ENCODE measurements at regions not wholly inside any gene's neighbourhood (a gene's known extent, or its start where the extent isn't known, plus 50 kb on each side); places are given as distances from the start of the nearest gene placed in this dataset.

- Histone ChIP-seq H3K9me3 (ENCODE audit: control insufficient read depth, insufficient read depth, low read depth, low read length) (no peaks in the 10 kb centered on the region), H3K27me3 (ENCODE audit: control insufficient read depth, insufficient read depth, low read length) (no peaks in the 10 kb centered on the region), H3K4me3 (ENCODE audit: low read depth in 2 of 2, low read length in 2 of 2) (no peak overlapping the region), H3K4me1 (ENCODE audit: control insufficient read depth, insufficient read depth, low read length) (no peaks in the 10 kb centered on the region), H3K36me3 (ENCODE audit: control insufficient read depth, insufficient read depth, low read length) (no peaks in the 10 kb centered on the region), H3K27ac (ENCODE audit: low read length) (no peak overlapping the region)
- POLR2A ChIA-PET: no interaction called here
- in situ Hi-C loops (cut with HindIII; ENCODE audit: low pct_unique_long_range_greater_than_20kb, low sequenced_read_pairs): no loop called here
- TF ChIP-seq TCF7L2 (IDR thresholded peaks at IDR 0.05; ENCODE audit: low read depth, low read length) (no peak), POLR2AphosphoS5 (IDR thresholded peaks at IDR 0.05; ENCODE audit: low read depth, low read length) (no peak), REST (IDR thresholded peaks at IDR 0.05; ENCODE audit: insufficient read depth in 1 of 2, low read depth in 2 of 2, low read length in 1 of 2) (no peak), CTCF (IDR thresholded peaks at IDR 0.05) (no peak), SIN3A (IDR thresholded peaks at IDR 0.05; ENCODE audit: borderline replicate concordance, insufficient read depth, low read depth, low read length) (no peak)
- DNase-seq (ENCODE audit: low read depth, low spot score) (no peak), ATAC-seq (no peak)
- intact Hi-C loops (cut with micrococcal nuclease; ENCODE audit: unreplicated experiment): no loop called here
- CTCF ChIA-PET: no interaction called here
- no TSS peak for BruUV-seq (replicated peaks)
These were observed 279.1 kb upstream of the RAG2 start for GRCh38 chr11:36877149-36877548.

GRCh38 chr11:36876266-36876665 lies 278.2 kb upstream of the RAG2 start:
- intact Hi-C loops (cut with micrococcal nuclease; ENCODE audit: unreplicated experiment) (no loop called here), in situ Hi-C loops (cut with HindIII; ENCODE audit: low pct_unique_long_range_greater_than_20kb, low sequenced_read_pairs) (no loop called here)
- Histone ChIP-seq H3K36me3 (ENCODE audit: control insufficient read depth, insufficient read depth, low read length) (no peaks in the 10 kb centered on the region), H3K4me3 (ENCODE audit: low read depth in 2 of 2, low read length in 2 of 2) (no peak overlapping the region), H3K27me3 (ENCODE audit: control insufficient read depth, insufficient read depth, low read length) (no peaks in the 10 kb centered on the region), H3K27ac (ENCODE audit: low read length) (no peak overlapping the region), H3K4me1 (ENCODE audit: control insufficient read depth, insufficient read depth, low read length) (no peaks in the 10 kb centered on the region), H3K9me3 (ENCODE audit: control insufficient read depth, insufficient read depth, low read depth, low read length) (no peaks in the 10 kb centered on the region)
- BruUV-seq (replicated peaks): no TSS peak
- ATAC-seq: no peak
- no peak for DNase-seq (ENCODE audit: low read depth, low spot score)
- no peak for TF ChIP-seq REST (IDR thresholded peaks at IDR 0.05; ENCODE audit: insufficient read depth in 1 of 2, low read depth in 2 of 2, low read length in 1 of 2)
- no peak for TF ChIP-seq SIN3A (IDR thresholded peaks at IDR 0.05; ENCODE audit: borderline replicate concordance, insufficient read depth, low read depth, low read length)
- TF ChIP-seq TCF7L2 (IDR thresholded peaks at IDR 0.05; ENCODE audit: low read depth, low read length): no peak
- ChIA-PET CTCF (no interaction called here), POLR2A (no interaction called here)

Measured in Panc1 (cell line).